ENCODE measurements at regions not wholly inside any gene's neighbourhood (a gene's known extent, or its start where the extent isn't known, plus 50 kb on each side); places are given as distances from the start of the nearest gene placed in this dataset.
"Not testable (repeated sequence)": the region's sequence is repeated elsewhere in the genome, so short reads cannot be mapped to it uniquely, and the experiment has no call there.

- no peak for ATAC-seq
- Mint-ChIP-seq H3K9me3 (no peaks in the 10 kb centered on the region), H3K27ac (no peak overlapping the region), H3K36me3 (no peaks in the 10 kb centered on the region)
- DNase-seq (ENCODE audit: low spot score in 2 of 2) = no peak
Observed at GRCh38 chr5:100641833-100642232, 106.7 kb downstream of the FAM174A start.

GRCh38 chr5:100643473-100643872 is 108.3 kb downstream of the FAM174A start:
- H3K9me3 Mint-ChIP-seq = no peaks in the 10 kb centered on the region
- H3K27ac Mint-ChIP-seq = no peak overlapping the region
- H3K36me3 Mint-ChIP-seq = no peaks in the 10 kb centered on the region
- DNase-seq (ENCODE audit: low spot score in 2 of 2) (no peak), ATAC-seq (no peak)

GRCh38 chr5:100644185-100644584 is 109.0 kb downstream of the FAM174A start:
- no peak for DNase-seq (ENCODE audit: low spot score in 2 of 2)
- ATAC-seq = no peak
- H3K9me3 Mint-ChIP-seq = no peaks in the 10 kb centered on the region
- no peaks in the 10 kb centered on the region for H3K36me3 Mint-ChIP-seq
- H3K27ac Mint-ChIP-seq = no peak overlapping the region

- Mint-ChIP-seq H3K36me3 (no peaks in the 10 kb centered on the region), H3K27ac (no peak overlapping the region), H3K9me3 (no peaks in the 10 kb centered on the region)
- ATAC-seq (no peak), DNase-seq (ENCODE audit: low spot score in 2 of 2) (no peak)
Observed at GRCh38 chr5:100644776-100645175, 109.6 kb downstream of the FAM174A start.

- Mint-ChIP-seq H3K27ac (no peak overlapping the region), H3K36me3 (no peaks in the 10 kb centered on the region), H3K9me3 (no peaks in the 10 kb centered on the region)
- DNase-seq (ENCODE audit: low spot score in 2 of 2) (no peak), ATAC-seq (no peak)
Observed at GRCh38 chr5:100646011-100646410, 110.8 kb downstream of the FAM174A start.

GRCh38 chr5:100646691-100647090 is 111.5 kb downstream of the FAM174A start:
- Mint-ChIP-seq H3K27ac (no peak overlapping the region), H3K9me3 (no peaks in the 10 kb centered on the region), H3K36me3 (no peaks in the 10 kb centered on the region)
- ATAC-seq (no peak), DNase-seq (ENCODE audit: low spot score in 2 of 2) (no peak)

- DNase-seq (ENCODE audit: low spot score in 2 of 2) = no peak
- Mint-ChIP-seq H3K36me3 (no peaks in the 10 kb centered on the region), H3K27ac (no peak overlapping the region), H3K9me3 (no peaks in the 10 kb centered on the region)
- ATAC-seq = peak in 1 of 2 donors; percentile 24
Observed at GRCh38 chr5:100647461-100648230, 112.5 kb downstream of the FAM174A start.

- DNase-seq (ENCODE audit: low spot score in 2 of 2) (no peak), ATAC-seq (no peak)
- H3K36me3 Mint-ChIP-seq = no peaks in the 10 kb centered on the region
- H3K9me3 Mint-ChIP-seq = no peaks in the 10 kb centered on the region
- H3K27ac Mint-ChIP-seq = no peak overlapping the region
Observed at GRCh38 chr5:100654895-100655294, 119.7 kb downstream of the FAM174A start.

GRCh38 chr5:100656771-100657170 is 121.6 kb downstream of the FAM174A start:
- not testable (repeated sequence) for ATAC-seq; DNase-seq (ENCODE audit: low spot score in 2 of 2); H3K27ac Mint-ChIP-seq; H3K9me3 Mint-ChIP-seq; H3K36me3 Mint-ChIP-seq

GRCh38 chr5:100659080-100659795 is 124.1 kb downstream of the FAM174A start:
- no peak for DNase-seq (ENCODE audit: low spot score in 2 of 2)
- H3K9me3 Mint-ChIP-seq = no peaks in the 10 kb centered on the region

GRCh38 chr5:100664140-100664539 is 129.0 kb downstream of the FAM174A start:
- Mint-ChIP-seq H3K27ac (no peak overlapping the region), H3K9me3 (no peaks in the 10 kb centered on the region), H3K36me3 (no peaks in the 10 kb centered on the region)
- ATAC-seq = no peak
- no peak for DNase-seq (ENCODE audit: low spot score in 2 of 2)

More at GRCh38 chr5:100659080-100659795, 124.1 kb downstream of the FAM174A start:
- Mint-ChIP-seq H3K27ac (no peak overlapping the region), H3K36me3 (no peaks in the 10 kb centered on the region)
- no peak for ATAC-seq

GRCh38 chr5:100667161-100667630 is 132.0 kb downstream of the FAM174A start:
- DNase-seq (ENCODE audit: low spot score in 2 of 2) = no peak
- Mint-ChIP-seq H3K27ac (no peak overlapping the region), H3K9me3 (no peaks in the 10 kb centered on the region), H3K36me3 (no peaks in the 10 kb centered on the region)
- ATAC-seq = peak in 1 of 2 donors; percentile 71

- Mint-ChIP-seq H3K36me3 (no peaks in the 10 kb centered on the region), H3K9me3 (peaks cover 0 to 3% of the 10 kb centered on the region in 2 donors), H3K27ac (no peak overlapping the region)
- ATAC-seq = no peak
- no peak for DNase-seq (ENCODE audit: low spot score in 2 of 2)
Observed at GRCh38 chr5:100668511-100668910, 133.3 kb downstream of the FAM174A start.

GRCh38 chr5:100676817-100677631 is 141.8 kb downstream of the FAM174A start:
- no peak for ATAC-seq
- no peak for DNase-seq (ENCODE audit: low spot score in 2 of 2)
- H3K9me3 Mint-ChIP-seq = peaks cover 6 to 8% of the 10 kb centered on the region in 2 donors
- H3K36me3 Mint-ChIP-seq = peaks cover under 1 to 5% of the 10 kb centered on the region in 2 donors
- H3K27ac Mint-ChIP-seq = no peak overlapping the region

- Mint-ChIP-seq H3K36me3 (peaks cover 17 to 20% of the 10 kb centered on the region in 2 donors), H3K9me3 (peaks cover 26 to 30% of the 10 kb centered on the region in 2 donors), H3K27ac (no peak overlapping the region)
- no peak for DNase-seq (ENCODE audit: low spot score in 2 of 2)
- no peak for ATAC-seq
Observed at GRCh38 chr5:100682625-100683024, 147.5 kb downstream of the FAM174A start.

- H3K27ac Mint-ChIP-seq = no peak overlapping the region
- peaks cover 26 to 30% of the 10 kb centered on the region in 2 donors for H3K9me3 Mint-ChIP-seq
- no peak for DNase-seq (ENCODE audit: low spot score in 2 of 2)
- no peak for ATAC-seq
- peaks cover 17 to 20% of the 10 kb centered on the region in 2 donors for H3K36me3 Mint-ChIP-seq
Observed at GRCh38 chr5:100683881-100684280, 148.7 kb downstream of the FAM174A start.

- not testable (repeated sequence) for ATAC-seq
- H3K9me3 Mint-ChIP-seq = peaks cover 23 to 26% of the 10 kb centered on the region in 2 donors
Observed at GRCh38 chr5:100685122-100685521, 149.9 kb downstream of the FAM174A start.

More at GRCh38 chr5:100685122-100685521, 149.9 kb downstream of the FAM174A start:
- not testable (repeated sequence) for H3K27ac Mint-ChIP-seq; DNase-seq (ENCODE audit: low spot score in 2 of 2)
- peaks cover 12 to 20% of the 10 kb centered on the region in 2 donors for H3K36me3 Mint-ChIP-seq

All from activated naive CD4-positive, alpha-beta T cell treated with anti-CD3 and anti-CD28 coated beads, Interleukin-2, amount 50 U/mL, for 72 hours (primary cell).